NCI-H2196 treated with DMSO at 0.1 percent for 48 hours (cell line): ENCODE measurements at regions not wholly inside any gene's neighbourhood (a gene's known extent, or its start where the extent isn't known, plus 50 kb on each side); places are given as distances from the start of the nearest gene placed in this dataset.
"Not testable (repeated sequence)": the region's sequence is repeated elsewhere in the genome, so short reads cannot be mapped to it uniquely, and the experiment has no call there.

Experiments
- DNase-seq: peaks from one replicate; lab custom pipeline; 2025; ENCODE audit not compliant: unreplicated experiment; lab: John Stamatoyannopoulos, UW

GRCh38 chr4:34972189-34972588 lies 1272.1 kb downstream of the ARAP2 start:
- DNase-seq = no peak

- DNase-seq = no peak
Measured at GRCh38 chr4:34973650-34974312, 1270.5 kb downstream of the ARAP2 start.

- no peak for DNase-seq
Measured at GRCh38 chr4:34974313-34974680, 1270.0 kb downstream of the ARAP2 start.

- DNase-seq = not testable (repeated sequence)
Measured at GRCh38 chr4:35021222-35021621, 1223.1 kb downstream of the ARAP2 start.

GRCh38 chr4:35025152-35025834 lies 1219.0 kb downstream of the ARAP2 start:
- no peak for DNase-seq

GRCh38 chr4:35038079-35038805 lies 1206.1 kb downstream of the ARAP2 start:
- no peak for DNase-seq

GRCh38 chr4:35038845-35039244 lies 1205.5 kb downstream of the ARAP2 start:
- no peak for DNase-seq

GRCh38 chr4:35052546-35052945 lies 1191.8 kb downstream of the ARAP2 start:
- DNase-seq = no peak

GRCh38 chr4:35063031-35063570 lies 1181.2 kb downstream of the ARAP2 start:
- no peak for DNase-seq

GRCh38 chr4:35066406-35066805 lies 1177.9 kb downstream of the ARAP2 start:
- DNase-seq = no peak

GRCh38 chr4:35080799-35081198 lies 1163.5 kb downstream of the ARAP2 start:
- DNase-seq = no peak

GRCh38 chr4:35087218-35087617 lies 1157.1 kb downstream of the ARAP2 start:
- no peak for DNase-seq

- DNase-seq = no peak
Measured at GRCh38 chr4:35100932-35101331, 1143.4 kb downstream of the ARAP2 start.

GRCh38 chr4:35102066-35102465 lies 1142.2 kb downstream of the ARAP2 start:
- no peak for DNase-seq

- DNase-seq = no peak
Measured at GRCh38 chr4:35105486-35105885, 1138.8 kb downstream of the ARAP2 start.

GRCh38 chr4:35106091-35106734 lies 1138.1 kb downstream of the ARAP2 start:
- no peak for DNase-seq

GRCh38 chr4:35124106-35124505 lies 1120.2 kb downstream of the ARAP2 start:
- DNase-seq = no peak

GRCh38 chr4:35125995-35126712 lies 1118.2 kb downstream of the ARAP2 start:
- DNase-seq = no peak

- DNase-seq = no peak
Measured at GRCh38 chr4:35138449-35138848, 1105.9 kb downstream of the ARAP2 start.

- no peak for DNase-seq
Measured at GRCh38 chr4:35147761-35148160, 1096.6 kb downstream of the ARAP2 start.
